OCI-LY1 (cell line): ENCODE measurements at regions not wholly inside any gene's neighbourhood (a gene's known extent, or its start where the extent isn't known, plus 50 kb on each side); places are given as distances from the start of the nearest gene placed in this dataset.

Source experiments
- EZH2 ChIP-seq: fragments of 200-600 bp; sonication (generic), shearing (Covaris generic); IDR thresholded peaks from 2 replicates; pipeline ENCODE4 v1.8.0; 2017; ENCODE audit warnings: borderline replicate concordance, mixed run types, mild to moderate bottlenecking, antibody characterized with exemption, low read length, moderate library complexity, mixed read lengths
- TF ChIP-seq, protein P1 (sequence below): fragments of 200-600 bp; sonication (generic), shearing (Covaris generic); IDR thresholded peaks from 2 replicates; pipeline ENCODE4 v1.5.1; 2017; ENCODE audit warnings: mild to moderate bottlenecking, antibody characterized with exemption, low read length, moderate library complexity, mixed read lengths

DNA sequence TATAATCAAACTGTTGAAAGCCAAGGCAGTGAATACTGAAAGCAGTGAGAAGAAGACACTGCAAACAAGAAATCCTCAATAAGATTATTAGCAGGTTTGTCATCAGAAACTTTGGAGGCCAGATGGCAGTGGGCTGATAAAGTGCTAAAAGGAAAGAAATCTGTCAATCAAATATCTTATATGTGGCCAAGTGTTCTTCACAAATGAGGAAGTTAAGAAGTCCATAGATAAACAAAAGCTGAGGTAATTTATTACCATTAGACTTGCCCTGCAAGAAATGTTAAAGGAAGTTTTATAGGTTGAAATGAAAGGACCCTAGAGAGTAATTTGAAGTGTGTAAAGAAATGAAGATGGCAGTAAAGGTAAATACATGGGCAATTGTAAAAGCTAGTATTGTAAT is 586.6 kb downstream of the RAPGEF2 start:
- TF ChIP-seq, protein P1, sequence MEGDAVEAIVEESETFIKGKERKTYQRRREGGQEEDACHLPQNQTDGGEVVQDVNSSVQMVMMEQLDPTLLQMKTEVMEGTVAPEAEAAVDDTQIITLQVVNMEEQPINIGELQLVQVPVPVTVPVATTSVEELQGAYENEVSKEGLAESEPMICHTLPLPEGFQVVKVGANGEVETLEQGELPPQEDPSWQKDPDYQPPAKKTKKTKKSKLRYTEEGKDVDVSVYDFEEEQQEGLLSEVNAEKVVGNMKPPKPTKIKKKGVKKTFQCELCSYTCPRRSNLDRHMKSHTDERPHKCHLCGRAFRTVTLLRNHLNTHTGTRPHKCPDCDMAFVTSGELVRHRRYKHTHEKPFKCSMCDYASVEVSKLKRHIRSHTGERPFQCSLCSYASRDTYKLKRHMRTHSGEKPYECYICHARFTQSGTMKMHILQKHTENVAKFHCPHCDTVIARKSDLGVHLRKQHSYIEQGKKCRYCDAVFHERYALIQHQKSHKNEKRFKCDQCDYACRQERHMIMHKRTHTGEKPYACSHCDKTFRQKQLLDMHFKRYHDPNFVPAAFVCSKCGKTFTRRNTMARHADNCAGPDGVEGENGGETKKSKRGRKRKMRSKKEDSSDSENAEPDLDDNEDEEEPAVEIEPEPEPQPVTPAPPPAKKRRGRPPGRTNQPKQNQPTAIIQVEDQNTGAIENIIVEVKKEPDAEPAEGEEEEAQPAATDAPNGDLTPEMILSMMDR = no peak
- TF ChIP-seq EZH2 = no peak
